ENCODE measurements at regions not wholly inside any gene's neighbourhood (a gene's known extent, or its start where the extent isn't known, plus 50 kb on each side); places are given as distances from the start of the nearest gene placed in this dataset.
A peak's percentile ranks its signal among the peaks of the same experiment; 100 is the strongest.

- DNase-seq: no peak
Observed at GRCh38 chr2:158905784-158906183, 62.7 kb upstream of the TANC1 start.

- DNase-seq: peak; percentile 15
Observed at GRCh38 chr2:158907926-158908456, 60.4 kb upstream of the TANC1 start.

DNA sequence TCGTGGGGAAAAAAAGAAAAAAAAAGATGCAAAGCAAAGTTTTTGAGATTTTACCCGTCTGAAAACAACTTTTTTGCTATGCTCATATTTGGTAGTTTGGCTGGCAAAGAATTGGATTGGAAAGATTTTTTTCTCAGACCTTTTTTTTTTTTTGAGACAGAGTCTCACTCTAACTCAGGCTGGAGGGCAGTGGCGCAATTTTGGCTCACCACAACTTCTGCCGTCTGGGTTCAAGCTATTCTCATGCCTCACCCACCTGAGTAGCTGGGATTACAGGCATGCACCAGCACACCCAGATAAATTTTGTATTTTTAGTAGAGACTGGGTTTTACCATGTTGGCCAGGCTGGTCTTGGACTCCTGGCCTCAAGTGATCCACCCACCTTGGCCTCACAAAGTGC is 56.3 kb upstream of the TANC1 start:
- no peak for DNase-seq

GRCh38 chr2:158912765-158913164 is 55.7 kb upstream of the TANC1 start:
- DNase-seq: no peak

DNA sequence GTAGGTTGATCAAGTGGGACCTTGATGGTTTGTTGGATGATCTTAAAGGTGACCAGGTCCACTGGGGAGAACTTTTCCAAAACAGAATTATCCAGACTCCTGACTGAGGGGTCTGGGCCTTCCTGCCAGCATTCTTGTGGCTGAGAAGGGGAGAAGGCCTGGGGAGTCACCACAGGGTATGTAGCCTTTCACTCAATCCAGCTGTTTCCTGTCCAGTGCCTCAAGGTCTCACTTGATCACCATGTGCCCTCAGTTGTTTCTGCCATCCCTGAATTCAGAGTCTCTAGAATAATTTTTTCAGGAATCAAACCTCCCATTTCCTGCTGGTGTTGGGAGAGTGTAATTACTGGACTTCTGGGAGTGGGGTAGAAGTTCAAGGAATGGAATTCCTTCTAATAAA is 54.4 kb upstream of the TANC1 start:
- peak; percentile 64 for DNase-seq

- no peak for DNase-seq
Observed at GRCh38 chr2:158914731-158915130, 53.7 kb upstream of the TANC1 start.

DNA sequence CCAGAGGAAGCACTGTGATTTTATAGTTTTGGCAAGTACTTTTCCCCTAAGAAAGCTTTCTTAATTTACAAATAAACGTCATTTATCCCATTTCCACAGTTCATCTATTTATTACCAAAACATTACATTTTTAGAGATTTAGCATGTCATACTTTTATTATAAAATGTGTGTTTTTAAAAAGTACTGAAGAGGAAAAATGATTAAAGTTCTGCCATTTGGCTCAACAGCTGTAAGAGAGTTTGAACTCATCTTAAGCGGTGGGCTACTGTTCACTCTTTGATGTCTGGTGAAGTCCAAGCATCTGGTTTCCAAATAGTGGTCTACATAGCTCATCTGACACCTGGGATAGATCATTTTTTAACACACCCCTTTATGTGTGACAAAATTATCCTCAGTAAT is 51.3 kb upstream of the TANC1 start:
- DNase-seq: no peak

DNA sequence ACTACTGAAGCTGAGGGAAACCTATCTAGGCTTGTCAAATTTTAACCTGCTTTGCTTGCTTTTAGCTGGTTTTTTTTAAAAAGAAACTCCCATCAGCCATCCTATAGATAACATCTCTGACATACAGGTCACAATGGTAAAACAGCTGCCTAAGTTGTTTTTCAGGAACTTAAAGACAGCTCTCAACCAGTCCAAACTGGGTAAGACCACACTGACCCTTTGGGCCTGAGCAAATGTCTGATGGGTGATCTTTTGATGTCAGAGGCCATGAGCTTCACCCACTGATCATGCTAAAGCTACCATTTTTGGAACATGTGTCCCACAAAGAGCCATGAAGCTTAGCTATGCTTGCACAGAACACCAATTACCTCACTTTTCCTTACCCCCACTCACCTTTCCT is 50.0 kb upstream of the TANC1 start:
- DNase-seq: no peak

All from dermis blood vessel endothelial cell (primary cell).